ENCODE measurements at regions not wholly inside any gene's neighbourhood (a gene's known extent, or its start where the extent isn't known, plus 50 kb on each side); places are given as distances from the start of the nearest gene placed in this dataset.

GRCh38 chr10:56698506-56698905, 337.4 kb upstream of the ZWINT start:
- no peak for DNase-seq

- no peak for DNase-seq
Measured at GRCh38 chr10:56679578-56679977, 318.5 kb upstream of the ZWINT start.

DNA sequence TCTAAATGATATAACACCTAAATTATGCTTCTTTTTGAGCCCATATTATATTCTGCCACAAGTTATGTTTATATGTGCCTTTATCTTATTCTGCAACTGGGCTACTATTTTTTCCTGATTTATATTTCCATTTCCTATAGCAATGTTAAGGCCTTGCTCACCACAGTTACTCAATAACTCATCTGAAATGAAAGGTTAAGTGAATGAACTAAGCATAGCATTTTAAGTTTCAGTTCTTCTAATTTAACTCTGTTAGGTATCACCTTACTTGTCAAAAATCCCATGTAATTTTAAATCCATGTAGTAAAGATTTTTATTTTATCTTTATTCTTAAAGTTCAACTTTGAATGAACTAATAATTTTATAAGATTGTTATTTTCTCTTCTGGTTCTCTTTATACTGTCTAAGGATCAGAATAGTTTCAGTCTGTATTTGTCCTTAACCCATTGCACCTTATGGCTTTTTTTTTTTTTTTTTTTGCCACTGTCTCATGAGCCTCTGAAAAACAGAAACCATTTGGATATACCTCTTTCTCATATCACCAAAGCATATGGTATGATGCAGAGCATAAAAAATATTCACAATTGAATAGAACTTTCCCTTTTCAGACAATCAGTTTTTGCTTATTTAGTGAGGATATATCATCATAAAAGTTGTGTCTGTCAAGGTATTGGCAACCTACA, 301.8 kb upstream of the ZWINT start:
- DNase-seq: no peak

- no peak for DNase-seq
Measured at GRCh38 chr10:56653289-56653688, 292.2 kb upstream of the ZWINT start.

DNA sequence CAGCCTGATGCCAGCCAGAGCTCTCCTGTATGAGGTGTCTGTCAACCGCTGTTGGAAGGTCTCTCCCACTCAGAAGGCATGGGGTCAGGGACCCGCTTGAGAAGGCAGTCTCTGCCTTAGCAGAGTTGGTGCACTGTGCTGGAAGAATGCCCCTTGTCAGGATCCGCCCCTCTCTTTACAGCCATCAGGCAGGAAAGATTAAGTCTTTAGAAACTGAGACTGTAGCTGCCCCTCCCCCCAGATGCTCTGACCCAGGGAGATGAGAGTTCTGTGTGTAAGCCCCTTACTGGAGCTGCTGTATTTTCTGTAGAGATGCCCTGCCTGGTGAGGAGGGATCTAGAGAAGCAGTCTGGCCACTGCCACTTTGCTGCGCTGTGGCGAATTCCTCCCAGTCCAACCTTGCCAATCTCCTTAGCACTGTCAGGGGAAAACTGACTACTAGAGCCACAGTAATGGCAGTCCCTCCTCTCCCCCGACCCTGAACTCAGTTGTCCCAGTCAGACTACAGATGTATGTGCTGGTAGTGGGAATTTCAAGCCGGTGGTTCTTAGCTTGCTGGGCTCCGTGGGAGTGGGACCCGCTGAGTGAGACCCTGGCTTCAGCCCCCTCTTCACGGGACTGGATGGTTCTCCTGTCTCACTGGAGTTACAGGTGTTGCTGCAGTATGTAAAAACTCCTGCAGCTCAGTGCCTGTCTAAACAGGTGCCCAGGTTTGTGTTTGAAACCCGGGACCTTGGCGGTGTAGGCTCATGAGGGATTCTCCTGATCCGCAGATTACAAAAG, 285.5 kb upstream of the ZWINT start:
- DNase-seq: no peak

DNA sequence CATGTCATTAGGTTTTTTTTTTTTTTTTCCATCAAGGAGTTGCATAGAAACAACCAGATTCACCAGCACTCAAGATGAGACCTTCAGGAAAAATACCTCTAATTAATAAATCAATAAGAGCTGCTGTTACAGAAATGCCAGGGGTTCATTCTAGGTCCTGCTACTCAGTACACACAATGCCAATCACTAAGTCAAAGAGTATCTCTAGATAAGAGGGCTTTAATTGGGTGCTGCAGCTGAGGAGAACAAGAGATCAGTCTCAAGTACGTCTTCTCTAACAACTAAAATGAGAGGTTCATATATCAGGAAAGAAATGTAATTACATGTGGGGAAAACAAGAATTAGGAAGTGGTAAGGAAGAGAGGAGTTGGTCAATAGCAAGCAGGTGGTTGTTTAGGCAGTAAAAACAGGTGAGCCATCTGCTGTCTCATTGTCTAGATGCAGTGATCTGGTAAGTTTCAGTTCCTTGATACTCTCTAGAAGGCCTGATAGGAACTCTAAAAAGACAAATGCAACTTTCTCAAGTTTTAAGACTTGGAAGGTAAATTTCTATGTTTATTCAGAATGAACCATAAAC, 272.9 kb upstream of the ZWINT start:
- DNase-seq: no peak

DNA sequence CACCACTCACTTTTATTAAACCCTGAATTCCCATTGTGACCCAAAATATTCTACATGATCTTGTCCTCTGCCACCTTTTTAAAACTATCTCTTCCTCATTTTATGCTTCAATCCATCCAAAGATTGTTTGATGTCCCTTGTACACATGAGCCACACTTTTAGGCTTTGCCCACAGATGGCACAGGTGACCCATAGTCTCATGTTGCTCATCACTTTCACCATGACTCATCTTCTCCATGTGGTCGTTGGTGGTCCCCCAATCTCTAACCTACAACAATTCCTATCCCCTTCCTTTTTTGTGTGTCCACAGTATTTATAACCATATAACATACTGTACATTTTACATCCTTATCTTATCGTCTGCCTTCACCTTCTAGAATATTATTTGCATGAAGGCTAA, 271.5 kb upstream of the ZWINT start:
- no peak for DNase-seq

- DNase-seq: no peak
Measured at GRCh38 chr10:56624082-56624481, 263.0 kb upstream of the ZWINT start.

GRCh38 chr10:56623064-56623463, 262.0 kb upstream of the ZWINT start:
- DNase-seq: no peak

DNA sequence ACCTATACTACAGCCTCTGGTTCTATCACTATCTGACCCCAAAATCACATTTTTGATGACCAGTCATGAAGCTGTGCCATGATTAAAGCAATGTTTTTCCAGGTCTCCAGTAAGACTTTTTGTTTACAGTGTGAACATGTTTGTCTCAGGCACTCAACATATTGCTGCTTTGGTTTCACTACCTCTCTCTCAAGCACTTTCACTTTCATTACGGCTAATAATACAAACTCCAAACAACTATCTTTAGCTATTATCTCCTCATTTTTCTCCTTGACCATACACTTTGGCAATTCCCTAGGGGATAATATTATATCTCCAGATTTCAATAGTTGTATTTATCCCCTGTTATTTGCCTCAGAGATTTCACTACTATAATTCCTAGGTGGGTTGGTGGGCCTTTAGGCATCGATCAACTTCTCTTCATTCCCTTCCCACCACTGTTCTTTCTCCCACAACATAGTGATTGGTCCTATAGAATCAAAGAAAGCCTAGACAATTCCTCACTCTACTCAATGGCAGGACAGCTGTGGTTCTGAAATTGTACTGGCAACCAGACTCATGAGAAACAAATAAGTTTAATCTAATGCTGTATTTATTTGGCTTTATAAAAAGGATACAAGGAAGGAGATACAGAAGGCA, 261.4 kb upstream of the ZWINT start:
- no peak for DNase-seq

GRCh38 chr10:56606202-56606601, 245.1 kb upstream of the ZWINT start:
- DNase-seq: no peak

GRCh38 chr10:56605051-56605450, 244.0 kb upstream of the ZWINT start:
- no peak for DNase-seq

GRCh38 chr10:56604624-56605023, 243.6 kb upstream of the ZWINT start:
- no peak for DNase-seq

- no peak for DNase-seq
Measured at GRCh38 chr10:56599201-56599600, 238.1 kb upstream of the ZWINT start.

GRCh38 chr10:56596257-56596656, 235.2 kb upstream of the ZWINT start:
- DNase-seq: no peak

DNA sequence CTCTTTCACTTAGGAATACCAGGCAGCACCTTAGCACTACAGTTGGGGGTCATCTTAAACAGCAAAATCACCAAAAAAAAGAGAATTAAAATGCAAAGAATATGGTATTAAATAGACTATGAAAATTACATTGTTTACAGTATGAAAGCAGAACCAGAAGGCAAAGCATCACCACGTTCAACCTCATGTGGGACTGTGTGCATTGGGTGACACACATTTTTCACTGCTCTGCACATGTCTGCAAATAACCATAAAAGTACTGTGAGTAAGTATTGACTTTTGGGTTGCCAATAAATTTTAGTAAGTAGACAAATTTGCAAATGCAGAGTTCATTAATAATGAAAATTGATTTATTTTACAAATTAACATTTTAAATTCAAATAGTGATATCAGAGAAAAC, 232.1 kb upstream of the ZWINT start:
- no peak for DNase-seq

- no peak for DNase-seq
Measured at GRCh38 chr10:56586461-56586891, 225.4 kb upstream of the ZWINT start.

DNA sequence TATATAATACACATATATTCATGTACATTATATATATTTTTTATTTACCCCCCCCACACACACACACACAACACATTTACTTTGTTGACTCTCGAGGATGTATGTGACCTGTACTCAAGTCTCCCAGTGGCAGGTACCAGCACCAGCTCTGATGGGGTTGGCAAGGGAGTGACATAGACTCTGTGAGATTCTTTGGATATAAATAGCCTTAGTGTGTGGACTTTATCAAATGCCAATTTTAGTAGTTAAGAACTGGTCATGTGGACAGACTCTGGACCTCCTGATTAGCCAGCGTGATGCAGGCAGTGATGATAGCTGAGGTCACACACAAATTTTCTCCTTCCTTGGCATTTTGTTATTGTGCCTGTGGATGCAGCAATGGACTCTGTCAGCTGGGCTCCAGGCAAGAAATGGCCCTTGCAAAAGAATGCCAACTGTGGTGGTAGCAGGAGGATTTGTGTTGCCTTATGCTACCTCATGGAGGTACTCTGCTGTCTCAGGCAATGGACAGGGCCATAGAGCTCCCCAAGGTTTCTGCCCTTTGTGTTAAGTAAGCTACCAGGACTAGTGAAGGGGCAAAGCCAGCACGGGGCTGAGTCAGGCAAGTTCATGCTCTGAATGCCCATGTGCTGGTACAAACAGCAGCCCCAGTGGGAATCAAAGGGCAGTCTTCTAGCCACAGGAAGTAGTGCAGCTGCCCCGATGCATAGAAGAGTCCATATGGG, 224.6 kb upstream of the ZWINT start:
- DNase-seq: no peak

- no peak for DNase-seq
Measured at GRCh38 chr10:56583316-56583715, 222.3 kb upstream of the ZWINT start.

DNA sequence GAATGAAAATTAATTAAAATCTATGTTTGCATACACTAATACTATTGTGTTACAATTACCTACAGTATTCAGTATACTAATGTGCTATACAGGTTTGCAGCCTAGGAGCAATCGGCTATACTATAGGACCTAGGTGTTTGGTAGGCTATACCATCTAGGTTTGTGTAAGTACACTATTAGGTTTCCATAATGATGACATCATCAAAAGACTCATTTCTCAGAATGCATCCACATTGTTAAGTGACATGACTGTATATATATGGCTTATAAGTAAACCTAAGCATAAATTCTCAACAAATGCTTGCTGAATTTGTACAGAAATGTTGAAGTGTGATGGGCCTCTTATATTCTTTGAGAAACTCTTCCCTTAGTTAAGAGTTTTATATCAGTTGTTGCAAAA, 206.5 kb upstream of the ZWINT start:
- DNase-seq: no peak

- DNase-seq: no peak
Measured at GRCh38 chr10:56561336-56561735, 200.3 kb upstream of the ZWINT start.

DNA sequence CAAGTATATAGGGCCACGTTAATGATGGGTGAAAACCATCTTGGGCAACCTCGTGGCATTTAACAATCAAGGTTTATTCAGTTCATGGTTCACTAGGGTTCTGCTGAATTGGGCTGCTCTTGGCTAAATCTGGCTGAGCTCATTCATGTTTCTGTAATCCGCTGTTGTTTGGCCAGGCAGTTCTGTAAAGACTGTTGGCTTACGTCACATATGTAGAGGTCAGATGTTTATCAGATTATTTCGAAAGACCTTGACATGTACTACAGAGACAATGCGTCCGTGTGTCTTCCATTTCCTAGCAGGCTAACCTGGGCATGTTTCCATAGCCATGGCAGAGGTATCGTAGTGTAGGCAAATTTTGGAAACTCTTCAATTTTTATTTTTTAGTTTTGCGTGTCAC, 190.0 kb upstream of the ZWINT start:
- DNase-seq: no peak

- no peak for DNase-seq
Measured at GRCh38 chr10:56547163-56547562, 186.1 kb upstream of the ZWINT start.
